K562 (cell line): ENCODE measurements at regions not wholly inside any gene's neighbourhood (a gene's known extent, or its start where the extent isn't known, plus 50 kb on each side); places are given as distances from the start of the nearest gene placed in this dataset.

Experiments
- ATAC-seq: fragments of 200-7000 bp; cut with Tn5 transposase; 3 replicates; pipeline ENCODE4 v1.9.1; 2020; ENCODE audit warnings: moderate library complexity
- BruUV-seq: library from RNA; stranded (reverse); fragments of 400-500 nt; replicated peaks from 2 replicates; lab custom pipeline; 2021; lab: Mats Ljungman, UMichigan
- CTCF ChIA-PET: fragments of 300-600 bp; formaldehyde crosslinking; extraction: SDS; loops from one replicate; lab custom pipeline; 2021; ENCODE audit warnings: low intra/inter-chr PET ratio; lab: Yijun Ruan, JAX
- POLR2A ChIA-PET: fragments of 300-600, 350-650 bp; sonication (Branson Sonifier 250); formaldehyde crosslinking; extraction: SDS; loops from one replicate; lab custom pipeline; 2021; ENCODE audit warnings: antibody characterized with exemption, inconsistent platforms; lab: Yijun Ruan, JAX
- DNase-seq, 4 experiments: peaks; one replicate each; pipeline versions ENCODE4 v3.0.0 to v3.0.0-alpha.2; 2011 to 2018; ENCODE audit warnings: low spot score in 3 of 4, mixed read lengths in 3 of 4; ENCODE audit errors: extremely low read depth in 1 of 4
- FAIRE-seq: peaks from 2 replicates; lab custom pipeline; 2011; peaks lifted over from hg19 to GRCh38; lab: Jason Lieb, UNC
- H2AFZ ChIP-seq: 2 replicates; pipeline ENCODE4 v1.6.0; 2011; ENCODE audit warnings: low read depth, low read length, control low read depth, inconsistent platforms
- H3K27ac ChIP-seq: fragments of 200-600 bp; 3 replicates; pipeline ENCODE4 v1.8.0; 2011; ENCODE audit warnings: low read depth, mild to moderate bottlenecking, control low read depth, inconsistent platforms, low read length, moderate library complexity, mixed read lengths; ENCODE audit errors: extremely low read depth
- H3K27me3 ChIP-seq, 2 experiments: fragments of 300-600 bp in 1 of 2; 2 replicates in 1 of 2; 3 replicates in 1 of 2; pipeline versions ENCODE4 v1.6.0 to v1.8.0; 2011; ENCODE audit warnings: inconsistent platforms in 2 of 2, low read length in 2 of 2, mild to moderate bottlenecking in 1 of 2, mixed read lengths in 1 of 2, moderate library complexity in 1 of 2; ENCODE audit not compliant: control insufficient read depth in 2 of 2, insufficient read depth in 2 of 2
- H3K36me3 ChIP-seq: fragments of 300-600 bp; 3 replicates; pipeline ENCODE4 v1.8.0; 2011; ENCODE audit warnings: mild to moderate bottlenecking, low read length, inconsistent platforms; ENCODE audit not compliant: control insufficient read depth, insufficient read depth
- H3K4me1 ChIP-seq, 2 experiments: fragments of 200-600 bp in 1 of 2; replicated peaks in 1 of 2; 2 replicates in 1 of 2; 3 replicates in 1 of 2; pipeline versions ENCODE4 v1.5.1 to v1.8.0; 2011; ENCODE audit warnings: inconsistent platforms in 2 of 2, low read length in 2 of 2, mild to moderate bottlenecking in 1 of 2, mixed read lengths in 1 of 2, moderate library complexity in 1 of 2; ENCODE audit not compliant: control insufficient read depth in 2 of 2, insufficient read depth in 2 of 2
- H3K4me2 ChIP-seq: 2 replicates; pipeline ENCODE4 v1.6.1; 2011; ENCODE audit warnings: low read length, control low read depth, inconsistent platforms, mixed read lengths; ENCODE audit not compliant: insufficient read depth
- H3K4me3 ChIP-seq: fragments of 200-600 bp; sonication (generic), shearing (Covaris generic); 2 replicates; pipeline ENCODE4 v1.5.1; 2016; ENCODE audit warnings: control low read depth, inconsistent platforms
- H3K79me2 ChIP-seq: fragments of 200-600 bp; 3 replicates; pipeline ENCODE4 v1.8.0; 2011; ENCODE audit warnings: low read length, inconsistent platforms; ENCODE audit not compliant: control insufficient read depth, insufficient read depth
- H3K9ac ChIP-seq, 2 experiments: 2 replicates each; pipeline versions ENCODE4 v1.6.0 to v1.6.1; 2011; ENCODE audit warnings: low read depth in 2 of 2, low read length in 2 of 2, control low read depth in 1 of 2, inconsistent platforms in 1 of 2, mild to moderate bottlenecking in 1 of 2, mixed read lengths in 1 of 2; ENCODE audit not compliant: insufficient read depth in 1 of 2
- H3K9me1 ChIP-seq: one replicate; pipeline ENCODE4 v1.6.0; 2011; ENCODE audit warnings: inconsistent platforms, mild to moderate bottlenecking, low read length, moderate library complexity; ENCODE audit not compliant: control insufficient read depth, insufficient read depth
- H3K9me3 ChIP-seq: replicated peaks from 2 replicates; pipeline ENCODE4 v1.5.1; 2011; ENCODE audit warnings: low read depth, low read length, inconsistent platforms; ENCODE audit not compliant: control insufficient read depth, insufficient read depth
- H4K20me1 ChIP-seq: replicated peaks from 2 replicates; pipeline ENCODE4 v1.6.1; 2011; ENCODE audit warnings: low read length, inconsistent platforms, mixed read lengths; ENCODE audit not compliant: control insufficient read depth, insufficient read depth
- CXXC5 ChIP-seq: fragments of 250-450 bp; sonication (Bioruptor Pico); IDR thresholded peaks from 2 replicates; pipeline ENCODE4 v1.8.0; 2022; ENCODE audit warnings: inconsistent platforms, mild to moderate bottlenecking, moderate library complexity
- GTF2E2 ChIP-seq: fragments of 200-800 bp; sonication (Bioruptor generic); IDR thresholded peaks from 2 replicates; pipeline ENCODE4 v1.6.1; 2016; ENCODE audit warnings: missing genetic modification characterization, missing compliant biosample characterization
- MITF ChIP-seq: IDR thresholded peaks from 2 replicates; pipeline ENCODE4 v1.6.1; 2014; ENCODE audit warnings: antibody characterized with exemption
- NEUROD1 ChIP-seq: fragments of 150-350 bp; IDR thresholded peaks from 2 replicates; pipeline ENCODE4 v1.6.1; 2014; ENCODE audit warnings: borderline replicate concordance, low read length, low read depth; ENCODE audit not compliant: partially characterized antibody
- ZNF318 ChIP-seq, 2 experiments: fragments of 450-650 bp; IDR thresholded peaks; 2 replicates each; pipeline ENCODE4 v1.6.1; 2016; ENCODE audit warnings: mild to moderate bottlenecking in 2 of 2, borderline replicate concordance in 1 of 2, low read depth in 1 of 2, moderate library complexity in 1 of 2
- WGBS: fragments of 100-300 bp; shearing (Covaris generic); methylation state at CpG from one replicate; pipeline ENCODE4 v1.1.6; 2016; ENCODE audit warnings: low coverage, mixed read lengths; ENCODE audit not compliant: insufficient coverage; ENCODE audit errors: missing lambda C conversion rate; 5-methylcytosine and 5-hydroxymethylcytosine counted together
- in situ Hi-C: fragments of 300-500 bp; cut with MboI; formaldehyde crosslinking; loops from 4 replicates; pipeline ENCODE4 v1.15.0; 2018; ENCODE audit warnings: inconsistent platforms, mixed read lengths
- intact Hi-C: fragments of 100-400 bp; cut with micrococcal nuclease; formaldehyde crosslinking; loops from 2 replicates; pipeline ENCODE4 v1.14.2; 2022
- TF ChIP-seq, protein P1 (sequence below): fragments of 250-450 bp; sonication (Bioruptor Pico); IDR thresholded peaks from 2 replicates; pipeline ENCODE4 v1.4.0; 2020; ENCODE audit warnings: mild to moderate bottlenecking, moderate library complexity
- TF ChIP-seq, protein P2 (sequence below): fragments of 250-450 bp; sonication (Bioruptor Pico); IDR thresholded peaks from 2 replicates; pipeline ENCODE4 v1.9.0; 2021; ENCODE audit warnings: mild to moderate bottlenecking

DNA sequence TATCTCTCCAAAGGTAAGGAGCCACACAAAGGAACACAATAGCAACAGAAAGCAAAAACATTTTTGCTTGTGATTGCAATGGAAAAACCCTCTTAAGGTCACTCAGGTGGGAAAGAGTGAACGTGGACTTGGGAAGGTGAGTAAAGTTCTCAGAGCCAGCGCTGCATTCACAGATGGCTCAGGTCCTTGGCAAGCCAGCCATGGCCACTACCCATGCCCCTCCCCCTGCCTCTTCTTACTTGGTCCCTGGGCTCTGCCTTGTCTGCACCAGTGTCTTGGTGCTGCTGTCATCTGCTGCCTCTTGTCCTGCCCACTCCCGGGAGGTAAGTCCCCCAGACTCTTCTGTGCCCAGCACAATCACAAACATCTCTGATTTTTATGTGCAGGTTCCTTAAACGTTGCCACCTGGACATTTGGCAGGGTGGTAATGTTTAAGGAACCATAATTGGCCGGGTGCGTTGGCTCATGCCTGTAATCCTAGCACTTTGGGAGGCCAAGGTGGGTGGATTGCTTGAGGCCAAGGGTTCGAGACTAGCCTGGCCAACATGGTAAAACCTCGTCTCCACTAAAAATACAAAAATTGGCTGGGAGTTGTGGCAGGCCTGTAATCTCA is 74.6 kb downstream of the FEM1C start:
- no peak overlapping the region for H3K9ac ChIP-seq
- no peaks in the 10 kb centered on the region for H3K4me1 ChIP-seq
- ATAC-seq (no peak), FAIRE-seq (no peak), DNase-seq (no peak)
- no peaks in the 10 kb centered on the region for H3K27me3 ChIP-seq
- intact Hi-C loops = no loop called here
- H4K20me1 ChIP-seq = no peaks in the 10 kb centered on the region
- CTCF ChIA-PET = no interaction called here
- no TSS peak for BruUV-seq
- no peaks in the 10 kb centered on the region for H3K36me3 ChIP-seq
- in situ Hi-C loops = no loop called here
- no peaks in the 10 kb centered on the region for H3K9me1 ChIP-seq
- no peak overlapping the region for H3K4me2 ChIP-seq
- no peaks in the 10 kb centered on the region for H3K9me3 ChIP-seq
- no peaks in the 10 kb centered on the region for H3K79me2 ChIP-seq
- H3K4me3 ChIP-seq = no peak overlapping the region
- WGBS = 0% methylated on average over 8 of the region's 8 CpGs
- POLR2A ChIA-PET = no interaction called here
- no peak overlapping the region for H2AFZ ChIP-seq
- H3K27ac ChIP-seq = no peak overlapping the region
- TF ChIP-seq CXXC5 (no peak), MITF (no peak), GTF2E2 (no peak), NEUROD1 (no peak), ZNF318 (IDR thresholded peaks at IDR 0.05; ENCODE audit: borderline replicate concordance in 1 of 2, low read depth in 1 of 2) (no peak)
- TF ChIP-seq, protein P1, sequence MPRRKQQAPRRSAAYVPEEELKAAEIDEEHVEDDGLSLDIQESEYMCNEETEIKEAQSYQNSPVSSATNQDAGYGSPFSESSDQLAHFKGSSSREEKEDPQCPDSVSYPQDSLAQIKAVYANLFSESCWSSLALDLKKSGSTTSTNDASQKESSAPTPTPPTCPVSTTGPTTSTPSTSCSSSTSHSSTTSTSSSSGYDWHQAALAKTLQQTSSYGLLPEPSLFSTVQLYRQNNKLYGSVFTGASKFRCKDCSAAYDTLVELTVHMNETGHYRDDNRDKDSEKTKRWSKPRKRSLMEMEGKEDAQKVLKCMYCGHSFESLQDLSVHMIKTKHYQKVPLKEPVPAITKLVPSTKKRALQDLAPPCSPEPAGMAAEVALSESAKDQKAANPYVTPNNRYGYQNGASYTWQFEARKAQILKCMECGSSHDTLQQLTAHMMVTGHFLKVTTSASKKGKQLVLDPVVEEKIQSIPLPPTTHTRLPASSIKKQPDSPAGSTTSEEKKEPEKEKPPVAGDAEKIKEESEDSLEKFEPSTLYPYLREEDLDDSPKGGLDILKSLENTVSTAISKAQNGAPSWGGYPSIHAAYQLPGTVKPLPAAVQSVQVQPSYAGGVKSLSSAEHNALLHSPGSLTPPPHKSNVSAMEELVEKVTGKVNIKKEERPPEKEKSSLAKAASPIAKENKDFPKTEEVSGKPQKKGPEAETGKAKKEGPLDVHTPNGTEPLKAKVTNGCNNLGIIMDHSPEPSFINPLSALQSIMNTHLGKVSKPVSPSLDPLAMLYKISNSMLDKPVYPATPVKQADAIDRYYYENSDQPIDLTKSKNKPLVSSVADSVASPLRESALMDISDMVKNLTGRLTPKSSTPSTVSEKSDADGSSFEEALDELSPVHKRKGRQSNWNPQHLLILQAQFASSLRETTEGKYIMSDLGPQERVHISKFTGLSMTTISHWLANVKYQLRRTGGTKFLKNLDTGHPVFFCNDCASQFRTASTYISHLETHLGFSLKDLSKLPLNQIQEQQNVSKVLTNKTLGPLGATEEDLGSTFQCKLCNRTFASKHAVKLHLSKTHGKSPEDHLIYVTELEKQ (CRISPR knock-in tag) = no peak
- TF ChIP-seq, protein P2, sequence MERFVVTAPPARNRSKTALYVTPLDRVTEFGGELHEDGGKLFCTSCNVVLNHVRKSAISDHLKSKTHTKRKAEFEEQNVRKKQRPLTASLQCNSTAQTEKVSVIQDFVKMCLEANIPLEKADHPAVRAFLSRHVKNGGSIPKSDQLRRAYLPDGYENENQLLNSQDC (CRISPR knock-in tag) = no peak
